HG02571 (cell line): ENCODE measurements at regions not wholly inside any gene's neighbourhood (a gene's known extent, or its start where the extent isn't known, plus 50 kb on each side); places are given as distances from the start of the nearest gene placed in this dataset.
"Not testable (repeated sequence)": the region's sequence is repeated elsewhere in the genome, so short reads cannot be mapped to it uniquely, and the experiment has no call there.

Experiments used
- ATAC-seq: cut with Tn5 transposase; IDR thresholded peaks from one replicate; pipeline ENCODE4 v1.9.1; 2021; ENCODE audit warnings: mild to moderate bottlenecking, moderate library complexity; ENCODE audit not compliant: unreplicated experiment

DNA sequence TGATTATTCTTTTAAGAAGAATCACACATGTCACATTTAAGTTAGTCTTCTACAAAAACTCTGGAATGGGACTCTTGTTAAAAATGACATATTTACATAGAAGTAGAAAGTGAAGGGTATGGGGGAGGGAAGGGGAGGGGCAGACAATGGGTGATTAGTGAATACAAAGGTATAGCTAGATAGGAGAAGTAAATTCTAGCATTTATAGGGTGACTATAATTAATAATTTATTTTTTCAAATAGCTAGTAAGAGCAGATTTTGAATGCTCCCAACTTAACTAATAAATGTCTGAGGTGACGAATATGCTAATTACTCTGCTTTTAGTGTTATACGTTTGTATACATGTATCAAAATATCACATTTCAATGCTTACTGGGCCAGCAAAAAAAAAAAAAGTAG, 59.4 kb downstream of the BLTP3B start:
- ATAC-seq: no peak

DNA sequence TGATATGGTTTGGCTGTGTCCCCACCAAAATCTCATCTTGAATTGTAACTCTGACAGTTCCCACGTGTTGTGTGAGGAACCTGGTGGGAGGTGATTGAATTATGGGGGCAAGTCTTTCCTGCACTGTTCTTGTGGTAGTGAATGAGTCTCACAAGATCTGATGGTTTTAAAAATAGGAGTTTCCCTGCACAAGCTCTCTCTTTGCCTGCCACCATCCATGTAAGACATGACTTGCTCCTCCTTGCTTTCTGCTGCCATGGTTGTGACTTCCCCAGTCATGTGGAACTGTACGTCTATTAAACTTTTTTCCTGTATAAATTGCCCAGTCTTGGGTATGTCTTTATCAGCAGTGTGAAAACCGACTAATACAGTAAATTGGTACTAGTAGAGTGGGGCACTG, 63.9 kb downstream of the BLTP3B start:
- not testable (repeated sequence) for ATAC-seq

DNA sequence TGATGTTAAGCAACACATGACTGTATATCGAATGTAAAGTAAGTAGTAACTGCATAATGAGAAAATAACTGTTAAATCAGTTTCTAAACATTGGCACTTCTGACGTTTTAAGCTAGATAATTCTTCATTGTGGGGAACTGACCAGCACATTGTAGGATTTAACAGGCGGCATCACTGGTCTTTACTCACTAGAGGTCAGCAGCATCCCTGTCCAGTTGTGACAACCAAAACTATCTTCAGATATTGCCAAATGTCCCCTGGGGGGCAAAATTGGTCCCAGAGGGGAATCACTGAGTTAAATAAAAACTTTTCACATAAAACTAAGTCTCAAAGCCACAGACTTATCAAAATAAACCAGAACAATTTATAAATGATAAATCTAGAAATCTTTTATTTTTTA, 65.3 kb downstream of the BLTP3B start:
- ATAC-seq: no peak

DNA sequence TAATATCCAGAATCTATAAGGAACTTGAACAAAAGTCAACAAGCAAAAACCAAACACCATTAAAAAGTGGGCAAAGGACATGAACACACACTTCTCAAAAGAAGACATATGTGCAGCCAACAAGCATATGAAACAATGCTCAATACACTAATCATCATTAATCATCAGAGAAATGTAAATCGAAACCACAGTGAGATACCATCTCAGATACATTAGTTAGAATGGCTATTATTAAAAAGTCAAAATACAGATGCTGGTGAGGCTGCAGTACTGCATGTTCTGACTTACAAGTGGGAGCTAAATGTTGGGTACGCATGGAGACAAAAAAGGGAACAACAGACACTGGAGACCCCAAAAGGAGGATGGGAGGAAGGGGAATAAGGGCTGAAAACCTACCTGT, 67.1 kb downstream of the BLTP3B start:
- ATAC-seq: no peak

DNA sequence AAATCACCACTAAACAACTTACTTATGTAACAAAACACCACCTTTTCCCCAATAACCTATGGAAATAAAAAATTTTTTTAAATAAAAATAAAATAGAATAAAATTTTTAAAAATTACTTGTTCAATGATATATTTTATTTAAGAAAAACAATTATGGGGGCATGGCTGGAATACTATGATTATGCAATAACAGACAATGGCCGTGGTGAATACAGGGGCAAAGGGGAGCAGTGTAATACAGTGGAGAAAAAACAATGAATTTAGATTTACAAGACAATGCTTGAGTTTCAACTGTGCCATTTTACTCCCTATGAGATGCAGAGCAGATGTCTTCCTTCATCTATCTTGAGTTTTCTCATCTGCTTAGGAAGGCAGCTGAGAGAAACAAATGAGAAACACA, 72.9 kb downstream of the BLTP3B start:
- no peak for ATAC-seq

DNA sequence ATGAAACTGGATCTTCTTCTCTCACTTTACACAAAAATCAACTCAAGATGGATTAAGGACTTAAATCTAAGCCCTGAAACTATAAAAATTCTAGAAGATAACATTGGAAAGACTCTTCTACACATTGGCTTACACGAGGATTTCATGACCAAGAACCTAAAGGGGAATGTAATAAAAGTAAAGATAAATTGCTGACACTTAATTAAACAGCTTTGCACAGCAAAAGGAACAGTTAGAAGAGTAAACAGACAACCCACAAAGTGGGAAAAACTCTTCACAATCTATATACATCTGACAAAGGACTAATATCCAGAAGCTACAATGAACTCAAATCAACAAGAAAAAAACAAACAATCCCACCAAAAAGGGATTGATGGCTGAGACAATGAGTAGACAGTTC, 74.4 kb downstream of the BLTP3B start:
- ATAC-seq: no peak

DNA sequence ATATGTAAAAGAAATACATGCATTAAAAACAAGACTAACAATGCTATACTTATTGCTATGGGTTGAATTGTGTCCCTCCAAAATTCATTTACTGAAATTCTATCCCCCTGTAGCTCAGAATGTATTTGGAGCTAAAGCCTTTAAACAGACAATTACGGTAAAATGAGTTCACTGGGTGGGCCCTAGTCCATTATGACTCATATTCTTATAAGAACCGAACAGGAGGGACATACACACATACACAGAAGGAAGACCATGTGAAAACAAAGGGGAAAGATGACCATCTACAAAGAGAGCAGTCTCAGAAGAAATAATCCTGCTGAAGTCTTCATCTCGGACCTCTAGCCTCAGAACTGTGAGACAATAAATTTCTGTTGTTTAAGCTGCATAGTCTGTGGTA, 77.1 kb upstream of the ANKS1B start:
- ATAC-seq: no peak

DNA sequence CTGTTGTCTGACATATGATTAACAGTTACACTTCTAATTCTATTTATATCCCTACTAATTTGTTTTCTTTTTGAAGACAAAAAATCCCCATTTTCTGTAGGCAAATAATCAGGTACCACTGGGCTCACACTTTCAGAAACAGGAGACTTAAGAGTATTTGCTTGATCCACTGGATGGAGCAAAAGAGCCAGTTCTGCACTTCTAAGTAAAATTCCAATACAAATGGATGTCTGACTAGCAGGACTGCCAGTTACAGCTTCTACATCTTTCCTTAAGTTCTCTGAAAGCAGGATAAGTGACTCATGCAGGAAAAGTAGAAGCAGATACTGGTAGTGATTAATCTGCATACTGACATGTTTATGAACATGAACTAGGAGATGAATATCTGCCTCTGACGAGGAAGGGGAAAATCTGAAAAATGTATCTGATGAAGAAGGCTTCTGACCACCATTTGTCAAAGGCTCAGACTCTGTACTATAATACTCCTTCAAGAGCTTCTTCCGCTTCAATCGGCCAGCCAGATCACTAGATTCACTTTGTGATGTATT, 73.8 kb upstream of the ANKS1B start:
- ATAC-seq: peak; percentile 76

DNA sequence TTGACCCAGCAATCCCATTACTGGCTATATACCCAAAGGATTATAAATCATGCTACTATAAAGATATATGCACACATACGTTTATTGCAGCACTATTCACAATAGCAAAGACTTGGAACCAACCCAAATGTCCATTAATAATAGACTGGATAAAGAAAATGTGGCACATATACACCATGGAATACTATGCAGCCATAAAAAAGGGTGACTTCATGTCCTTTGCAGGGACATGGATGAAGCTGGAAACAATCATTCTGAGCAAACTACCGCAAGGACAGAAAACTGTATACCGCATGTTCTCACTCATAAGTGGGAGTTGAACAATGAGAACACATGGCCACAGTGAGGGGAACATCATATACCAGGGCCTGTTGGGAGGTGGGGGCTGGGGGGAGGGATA, 61.5 kb upstream of the ANKS1B start:
- ATAC-seq: not testable (repeated sequence)

DNA sequence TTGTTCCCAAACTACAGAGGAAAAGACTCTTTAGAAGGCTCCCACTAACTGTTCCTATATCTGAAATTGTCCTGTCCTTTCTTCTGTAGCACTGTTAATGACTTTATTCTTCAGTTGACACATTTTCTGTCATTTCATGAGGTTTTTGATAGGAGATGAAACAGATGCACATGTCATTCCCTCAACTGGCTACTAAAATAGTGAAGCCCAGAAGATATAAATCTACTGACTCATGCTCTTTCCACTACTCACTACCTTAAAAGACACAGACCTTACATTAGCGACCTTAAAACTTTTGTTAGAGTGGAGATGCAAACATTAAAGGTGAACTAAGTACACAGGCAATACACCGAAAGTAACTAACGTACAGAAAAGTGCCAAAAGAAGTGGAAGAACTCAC, 59.5 kb upstream of the ANKS1B start:
- ATAC-seq: no peak

DNA sequence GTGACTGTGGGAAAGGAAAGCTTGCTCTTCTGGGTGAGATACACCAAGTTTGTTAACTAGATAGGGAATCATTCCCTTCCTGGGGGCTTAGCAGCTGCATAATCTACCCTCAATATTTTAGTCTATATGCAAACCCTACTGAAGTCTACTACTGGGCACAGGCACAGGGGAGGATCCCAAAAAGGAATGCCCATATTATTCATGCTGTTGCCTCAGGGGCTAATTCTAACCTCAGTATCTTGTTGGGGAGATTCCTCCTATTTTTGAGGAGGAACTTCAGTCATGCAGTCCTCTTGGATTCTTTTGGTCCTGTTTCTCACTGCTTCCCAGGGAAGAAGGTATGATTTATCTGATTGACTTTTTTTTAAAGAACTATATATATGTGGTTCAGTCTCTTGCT, 58.9 kb upstream of the ANKS1B start:
- ATAC-seq: no peak
